NOMO-1 treated with dmso at 0.1 percent for 144 hours (cell line): ENCODE measurements at regions not wholly inside any gene's neighbourhood (a gene's known extent, or its start where the extent isn't known, plus 50 kb on each side); places are given as distances from the start of the nearest gene placed in this dataset.

ENCODE experiments used
- DNase-seq: peaks from one replicate; lab custom pipeline; 2025; ENCODE audit not compliant: unreplicated experiment; lab: John Stamatoyannopoulos, UW

GRCh38 chr12:75974323-75975187 is 57.0 kb downstream of the PHLDA1 start:
- DNase-seq: peak; percentile 50

- no peak for DNase-seq
Observed at GRCh38 chr12:75971253-75971652, 60.3 kb downstream of the PHLDA1 start.

GRCh38 chr12:75970310-75970709 is 61.3 kb downstream of the PHLDA1 start:
- no peak for DNase-seq

- DNase-seq: no peak
Observed at GRCh38 chr12:75969768-75970167, 61.8 kb downstream of the PHLDA1 start.

- DNase-seq: no peak
Observed at GRCh38 chr12:75965661-75966060, 65.9 kb downstream of the PHLDA1 start.

- peak; percentile 83 for DNase-seq
Observed at GRCh38 chr12:75964150-75964549, 67.4 kb downstream of the PHLDA1 start.

- no peak for DNase-seq
Observed at GRCh38 chr12:75961878-75962277, 69.7 kb downstream of the PHLDA1 start.

GRCh38 chr12:75960954-75961661 is 70.5 kb downstream of the PHLDA1 start:
- no peak for DNase-seq

GRCh38 chr12:75960086-75960910 is 71.3 kb downstream of the PHLDA1 start:
- DNase-seq: no peak

- DNase-seq: no peak
Observed at GRCh38 chr12:75959506-75959905, 72.1 kb downstream of the PHLDA1 start.

GRCh38 chr12:75959060-75959459 is 72.5 kb downstream of the PHLDA1 start:
- no peak for DNase-seq

GRCh38 chr12:75955251-75955650 is 76.3 kb downstream of the PHLDA1 start:
- no peak for DNase-seq

GRCh38 chr12:75954749-75955148 is 76.8 kb downstream of the PHLDA1 start:
- DNase-seq: no peak

GRCh38 chr12:75954041-75954440 is 77.5 kb downstream of the PHLDA1 start:
- no peak for DNase-seq

GRCh38 chr12:75953312-75953906 is 78.2 kb downstream of the PHLDA1 start:
- DNase-seq: no peak

GRCh38 chr12:75951399-75952278 is 79.9 kb downstream of the PHLDA1 start:
- DNase-seq: no peak

GRCh38 chr12:75947156-75947723 is 84.3 kb downstream of the PHLDA1 start:
- DNase-seq: no peak

GRCh38 chr12:75945581-75945980 is 86.0 kb downstream of the PHLDA1 start:
- DNase-seq: no peak

- DNase-seq: no peak
Observed at GRCh38 chr12:75944905-75945432, 86.6 kb downstream of the PHLDA1 start.
